Hepatic stellate cell (primary cell): ENCODE measurements at regions not wholly inside any gene's neighbourhood (a gene's known extent, or its start where the extent isn't known, plus 50 kb on each side); places are given as distances from the start of the nearest gene placed in this dataset.
A peak's percentile ranks its signal among the peaks of the same experiment; 100 is the strongest.

ENCODE experiments used
- DNase-seq: peaks from one replicate; pipeline ENCODE4 v3.0.0; 2011; ENCODE audit warnings: low spot score

- DNase-seq: no peak
Measured at GRCh38 chr6:53413326-53413725, 64.6 kb upstream of the ELOVL5 start.

DNA sequence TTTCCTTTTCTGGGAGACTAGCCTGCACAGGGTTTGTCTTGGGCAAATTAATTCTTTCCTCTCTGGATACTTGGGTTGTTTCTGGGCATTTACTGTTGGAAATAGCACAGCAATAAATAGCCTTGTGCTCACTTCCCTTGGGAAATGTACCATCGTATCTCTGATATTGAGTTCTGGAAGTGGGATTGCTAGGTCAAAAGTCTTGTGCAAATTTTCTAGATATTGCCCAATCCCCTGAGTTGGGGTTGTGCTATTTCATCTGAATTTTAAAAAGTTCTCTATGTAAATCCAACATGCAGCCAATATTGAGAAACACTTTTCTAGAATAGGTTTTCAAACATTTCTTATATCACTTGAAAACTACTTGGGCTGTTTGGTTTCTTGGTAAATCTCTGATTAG is 64.0 kb upstream of the ELOVL5 start:
- no peak for DNase-seq

GRCh38 chr6:53412021-53412715 is 63.4 kb upstream of the ELOVL5 start:
- DNase-seq: no peak

DNA sequence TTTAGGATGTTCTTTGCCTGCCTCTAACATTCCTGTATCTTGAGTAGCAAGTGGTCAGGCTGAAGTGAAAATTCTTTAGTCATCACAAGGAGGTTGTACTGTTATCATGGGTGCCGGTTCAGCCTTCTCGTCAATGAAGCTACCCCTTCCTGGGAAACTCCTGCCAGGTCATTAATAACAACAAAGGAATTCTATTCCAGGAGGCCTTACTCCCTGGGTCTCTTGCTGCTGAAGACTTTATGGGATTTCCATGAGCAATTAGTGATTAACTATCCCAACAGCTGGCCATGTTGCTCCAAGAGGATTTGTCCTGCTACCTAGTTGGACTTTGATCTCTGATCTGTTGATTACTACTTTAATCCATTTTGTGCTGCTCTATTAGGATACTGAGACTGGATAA is 62.7 kb upstream of the ELOVL5 start:
- no peak for DNase-seq

DNA sequence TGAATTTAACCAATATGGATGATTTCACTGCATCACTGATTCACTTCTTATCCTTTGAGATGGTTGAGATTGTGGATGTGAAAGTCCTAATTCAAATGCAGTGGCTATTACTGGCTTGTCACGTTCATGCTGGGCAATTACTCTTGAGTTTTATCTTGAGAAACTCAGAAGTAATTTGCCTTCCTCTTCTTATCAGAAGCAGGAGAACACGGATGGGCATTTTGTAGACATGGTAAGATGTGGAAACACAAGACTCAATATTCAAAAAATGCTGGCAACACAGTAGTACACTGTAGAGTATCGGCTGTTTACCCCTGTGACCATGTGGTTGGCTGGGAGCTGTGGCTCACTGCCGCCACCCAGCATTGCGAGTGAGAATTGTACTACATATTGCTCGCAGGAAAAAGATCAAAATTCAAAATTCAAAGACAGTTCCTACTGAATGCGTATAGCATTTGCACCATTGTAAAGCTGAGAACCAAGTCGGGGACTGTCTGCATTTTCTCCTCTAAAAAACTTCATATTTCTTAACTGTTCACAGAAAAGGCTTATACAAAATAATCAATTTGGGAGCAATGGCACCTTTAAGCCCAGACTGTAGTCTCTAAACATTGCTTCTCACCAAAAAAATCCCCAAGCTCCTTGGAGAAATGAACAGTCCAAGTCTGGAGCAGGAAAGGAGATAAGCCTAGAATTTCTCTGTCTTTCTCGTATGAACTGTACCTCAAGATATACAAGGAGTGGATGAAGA is 61.9 kb upstream of the ELOVL5 start:
- peak; percentile 12 for DNase-seq

DNA sequence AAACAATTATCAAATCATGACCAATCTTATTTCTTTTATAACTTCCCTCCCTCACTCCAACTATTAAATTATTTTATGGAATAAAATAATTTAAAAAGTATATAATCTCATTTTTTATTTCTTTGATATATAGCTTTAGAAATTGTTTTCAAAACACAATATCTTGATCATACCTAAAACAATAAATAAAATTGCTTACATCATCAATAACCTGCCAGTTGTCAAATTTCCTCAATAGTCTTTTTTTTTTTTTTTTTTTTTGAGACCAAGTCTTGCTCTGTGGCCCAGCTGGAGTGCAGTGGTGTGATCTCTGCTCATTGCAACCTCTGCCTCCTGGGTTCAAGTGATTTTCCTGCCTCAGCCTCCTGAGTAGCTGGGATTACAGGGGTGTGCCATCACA is 60.1 kb upstream of the ELOVL5 start:
- no peak for DNase-seq

DNA sequence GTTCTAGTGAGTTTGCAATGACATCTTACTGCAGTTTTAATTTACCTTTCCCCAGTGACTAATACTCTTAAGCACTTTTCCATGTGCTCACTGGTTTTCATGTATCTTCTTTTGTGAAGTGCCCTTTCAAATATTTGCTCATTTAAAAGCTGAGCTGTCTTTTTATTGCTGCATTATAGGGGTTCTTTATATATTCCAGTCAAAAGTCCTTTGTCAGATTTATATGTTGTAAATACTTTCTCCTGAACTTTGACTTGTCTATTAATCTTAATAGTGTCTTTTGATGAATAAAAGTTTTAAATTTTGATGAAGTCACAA is 50.2 kb upstream of the ELOVL5 start:
- no peak for DNase-seq

- no peak for DNase-seq
Measured at GRCh38 chr6:53398247-53399026, 49.7 kb upstream of the ELOVL5 start.
